Panc1 (cell line): ENCODE measurements at regions not wholly inside any gene's neighbourhood (a gene's known extent, or its start where the extent isn't known, plus 50 kb on each side); places are given as distances from the start of the nearest gene placed in this dataset.

ENCODE experiments used
- POLR2AphosphoS5 ChIP-seq: IDR thresholded peaks from 2 replicates; pipeline ENCODE4 v1.6.1; 2012; ENCODE audit warnings: mild to moderate bottlenecking, low read depth, low read length, moderate library complexity
- TF ChIP-seq, protein P1 (sequence below): fragments of 450-650 bp; IDR thresholded peaks from 2 replicates; pipeline ENCODE4 v1.5.1; 2017; ENCODE audit warnings: mild to moderate bottlenecking

- TF ChIP-seq, protein P1, sequence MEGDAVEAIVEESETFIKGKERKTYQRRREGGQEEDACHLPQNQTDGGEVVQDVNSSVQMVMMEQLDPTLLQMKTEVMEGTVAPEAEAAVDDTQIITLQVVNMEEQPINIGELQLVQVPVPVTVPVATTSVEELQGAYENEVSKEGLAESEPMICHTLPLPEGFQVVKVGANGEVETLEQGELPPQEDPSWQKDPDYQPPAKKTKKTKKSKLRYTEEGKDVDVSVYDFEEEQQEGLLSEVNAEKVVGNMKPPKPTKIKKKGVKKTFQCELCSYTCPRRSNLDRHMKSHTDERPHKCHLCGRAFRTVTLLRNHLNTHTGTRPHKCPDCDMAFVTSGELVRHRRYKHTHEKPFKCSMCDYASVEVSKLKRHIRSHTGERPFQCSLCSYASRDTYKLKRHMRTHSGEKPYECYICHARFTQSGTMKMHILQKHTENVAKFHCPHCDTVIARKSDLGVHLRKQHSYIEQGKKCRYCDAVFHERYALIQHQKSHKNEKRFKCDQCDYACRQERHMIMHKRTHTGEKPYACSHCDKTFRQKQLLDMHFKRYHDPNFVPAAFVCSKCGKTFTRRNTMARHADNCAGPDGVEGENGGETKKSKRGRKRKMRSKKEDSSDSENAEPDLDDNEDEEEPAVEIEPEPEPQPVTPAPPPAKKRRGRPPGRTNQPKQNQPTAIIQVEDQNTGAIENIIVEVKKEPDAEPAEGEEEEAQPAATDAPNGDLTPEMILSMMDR: no peak
- no peak for TF ChIP-seq POLR2AphosphoS5
Observed at GRCh38 chr5:88644676-88645075, 238.3 kb downstream of the MEF2C start.
